ENCODE measurements at regions not wholly inside any gene's neighbourhood (a gene's known extent, or its start where the extent isn't known, plus 50 kb on each side); places are given as distances from the start of the nearest gene placed in this dataset.

GRCh38 chr2:20106746-20107145 lies 55.3 kb upstream of the LAPTM4A start:
- TF ChIP-seq CTCF (IDR thresholded peaks at IDR 0.05) = peak; percentile 19 to 66 (median 57)
- no peak for TF ChIP-seq POLR2A (IDR thresholded peaks at IDR 0.05)

All from breast epithelium (tissue), 3 donors.